ENCODE measurements at regions not wholly inside any gene's neighbourhood (a gene's known extent, or its start where the extent isn't known, plus 50 kb on each side); places are given as distances from the start of the nearest gene placed in this dataset.

- Histone ChIP-seq H3K4me1 (no peaks in the 10 kb centered on the region), H3K9me3 (no peaks in the 10 kb centered on the region), H3K4me3 (no peak overlapping the region), H3K27me3 (no peaks in the 10 kb centered on the region), H3K27ac (no peak overlapping the region), H3K36me3 (no peaks in the 10 kb centered on the region)
- DNase-seq (ENCODE audit: low spot score): no peak
- TF ChIP-seq, protein P1, sequence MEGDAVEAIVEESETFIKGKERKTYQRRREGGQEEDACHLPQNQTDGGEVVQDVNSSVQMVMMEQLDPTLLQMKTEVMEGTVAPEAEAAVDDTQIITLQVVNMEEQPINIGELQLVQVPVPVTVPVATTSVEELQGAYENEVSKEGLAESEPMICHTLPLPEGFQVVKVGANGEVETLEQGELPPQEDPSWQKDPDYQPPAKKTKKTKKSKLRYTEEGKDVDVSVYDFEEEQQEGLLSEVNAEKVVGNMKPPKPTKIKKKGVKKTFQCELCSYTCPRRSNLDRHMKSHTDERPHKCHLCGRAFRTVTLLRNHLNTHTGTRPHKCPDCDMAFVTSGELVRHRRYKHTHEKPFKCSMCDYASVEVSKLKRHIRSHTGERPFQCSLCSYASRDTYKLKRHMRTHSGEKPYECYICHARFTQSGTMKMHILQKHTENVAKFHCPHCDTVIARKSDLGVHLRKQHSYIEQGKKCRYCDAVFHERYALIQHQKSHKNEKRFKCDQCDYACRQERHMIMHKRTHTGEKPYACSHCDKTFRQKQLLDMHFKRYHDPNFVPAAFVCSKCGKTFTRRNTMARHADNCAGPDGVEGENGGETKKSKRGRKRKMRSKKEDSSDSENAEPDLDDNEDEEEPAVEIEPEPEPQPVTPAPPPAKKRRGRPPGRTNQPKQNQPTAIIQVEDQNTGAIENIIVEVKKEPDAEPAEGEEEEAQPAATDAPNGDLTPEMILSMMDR (IDR thresholded peaks at IDR 0.05): no peak
Measured at GRCh38 chr11:70578371-70578770, 180.0 kb downstream of the CTTN start.

- no peaks in the 10 kb centered on the region for H3K36me3 ChIP-seq
- DNase-seq (ENCODE audit: low spot score): no peak
- no peak overlapping the region for H3K27ac ChIP-seq
- H3K27me3 ChIP-seq: no peaks in the 10 kb centered on the region
- no peaks in the 10 kb centered on the region for H3K4me1 ChIP-seq
- no peak overlapping the region for H3K4me3 ChIP-seq
- TF ChIP-seq, protein P1 (IDR thresholded peaks at IDR 0.05): no peak
- H3K9me3 ChIP-seq: no peaks in the 10 kb centered on the region
Measured at GRCh38 chr11:70578831-70579230, 180.5 kb downstream of the CTTN start.

GRCh38 chr11:70579316-70579955, 181.1 kb downstream of the CTTN start:
- H3K36me3 ChIP-seq: no peaks in the 10 kb centered on the region
- no peak overlapping the region for H3K4me3 ChIP-seq
- TF ChIP-seq, protein P1 (IDR thresholded peaks at IDR 0.05): no peak
- no peaks in the 10 kb centered on the region for H3K27me3 ChIP-seq
- no peak for DNase-seq (ENCODE audit: low spot score)
- no peaks in the 10 kb centered on the region for H3K9me3 ChIP-seq
- no peak overlapping the region for H3K27ac ChIP-seq
- H3K4me1 ChIP-seq: no peaks in the 10 kb centered on the region

DNA sequence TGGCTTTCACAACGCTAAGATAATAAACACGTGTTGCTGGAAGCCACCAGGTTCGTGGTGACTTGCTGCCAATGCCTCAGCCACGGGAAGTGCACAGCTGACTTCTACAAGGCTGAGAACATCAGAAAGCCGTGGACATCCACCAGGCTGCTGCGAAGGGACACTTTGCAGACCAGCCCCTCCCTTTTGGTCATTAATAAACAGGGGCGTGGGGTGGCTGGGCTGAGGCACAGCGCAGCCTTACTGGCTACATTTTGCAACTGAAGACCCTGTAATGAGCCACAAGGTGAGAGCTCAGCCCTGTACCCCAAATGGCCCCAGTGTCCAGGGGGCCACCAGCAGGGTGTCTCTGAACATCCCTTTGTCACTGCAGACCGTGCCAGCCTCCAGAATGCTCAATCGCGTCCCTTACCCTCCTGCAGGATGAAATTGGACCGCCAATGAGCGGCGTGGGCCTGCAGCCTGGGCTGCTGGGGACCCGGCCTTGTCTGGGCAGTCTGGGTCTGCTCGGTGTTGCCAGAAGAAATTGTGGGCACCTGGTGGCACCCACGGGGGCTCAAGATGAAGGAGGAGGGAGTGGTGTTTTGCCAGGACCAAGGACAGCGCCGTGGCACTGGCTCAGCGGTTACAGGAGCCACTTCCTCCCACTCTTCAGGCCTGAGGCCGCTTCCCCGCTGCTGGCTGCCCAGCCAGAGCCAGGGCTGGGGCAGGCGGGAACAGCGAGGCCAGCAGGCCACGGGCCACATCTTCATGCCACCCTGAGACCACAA, 181.9 kb downstream of the CTTN start:
- DNase-seq (ENCODE audit: low spot score): no peak
- no peak overlapping the region for H3K27ac ChIP-seq
- H3K27me3 ChIP-seq: no peaks in the 10 kb centered on the region
- H3K4me3 ChIP-seq: no peak overlapping the region
- H3K4me1 ChIP-seq: no peaks in the 10 kb centered on the region
- H3K36me3 ChIP-seq: no peaks in the 10 kb centered on the region
- H3K9me3 ChIP-seq: no peaks in the 10 kb centered on the region
- TF ChIP-seq, protein P1 (IDR thresholded peaks at IDR 0.05): no peak

GRCh38 chr11:70581991-70582885, 183.9 kb downstream of the CTTN start:
- no peak overlapping the region for H3K27ac ChIP-seq
- H3K4me1 ChIP-seq: no peaks in the 10 kb centered on the region
- no peak overlapping the region for H3K4me3 ChIP-seq
- H3K36me3 ChIP-seq: no peaks in the 10 kb centered on the region
- H3K9me3 ChIP-seq: no peaks in the 10 kb centered on the region
- TF ChIP-seq, protein P1 (IDR thresholded peaks at IDR 0.05): no peak
- DNase-seq (ENCODE audit: low spot score): no peak
- no peaks in the 10 kb centered on the region for H3K27me3 ChIP-seq

Measured in right atrium auricular region (tissue), 2 donors.